HG02798 (cell line): ENCODE measurements at regions not wholly inside any gene's neighbourhood (a gene's known extent, or its start where the extent isn't known, plus 50 kb on each side); places are given as distances from the start of the nearest gene placed in this dataset.

ENCODE experiments used
- ATAC-seq: cut with Tn5 transposase; IDR thresholded peaks from one replicate; pipeline ENCODE4 v1.9.1; 2021; ENCODE audit warnings: mild to moderate bottlenecking; ENCODE audit not compliant: unreplicated experiment, poor library complexity

DNA sequence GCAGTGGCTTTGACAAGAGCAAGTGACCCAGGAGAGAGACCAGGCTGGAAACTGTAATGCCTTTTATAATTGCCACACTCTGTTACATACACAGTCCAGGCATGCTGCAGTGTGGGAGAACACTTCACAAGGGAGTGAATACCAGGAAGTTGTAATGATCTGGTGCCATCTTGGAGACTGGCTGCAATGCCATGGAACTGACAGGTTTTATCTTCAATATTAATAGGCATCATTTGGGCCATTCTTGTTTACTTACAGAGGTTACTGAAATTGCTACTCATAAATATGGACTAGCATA, 274.3 kb downstream of the AUH start:
- ATAC-seq, result no peak

DNA sequence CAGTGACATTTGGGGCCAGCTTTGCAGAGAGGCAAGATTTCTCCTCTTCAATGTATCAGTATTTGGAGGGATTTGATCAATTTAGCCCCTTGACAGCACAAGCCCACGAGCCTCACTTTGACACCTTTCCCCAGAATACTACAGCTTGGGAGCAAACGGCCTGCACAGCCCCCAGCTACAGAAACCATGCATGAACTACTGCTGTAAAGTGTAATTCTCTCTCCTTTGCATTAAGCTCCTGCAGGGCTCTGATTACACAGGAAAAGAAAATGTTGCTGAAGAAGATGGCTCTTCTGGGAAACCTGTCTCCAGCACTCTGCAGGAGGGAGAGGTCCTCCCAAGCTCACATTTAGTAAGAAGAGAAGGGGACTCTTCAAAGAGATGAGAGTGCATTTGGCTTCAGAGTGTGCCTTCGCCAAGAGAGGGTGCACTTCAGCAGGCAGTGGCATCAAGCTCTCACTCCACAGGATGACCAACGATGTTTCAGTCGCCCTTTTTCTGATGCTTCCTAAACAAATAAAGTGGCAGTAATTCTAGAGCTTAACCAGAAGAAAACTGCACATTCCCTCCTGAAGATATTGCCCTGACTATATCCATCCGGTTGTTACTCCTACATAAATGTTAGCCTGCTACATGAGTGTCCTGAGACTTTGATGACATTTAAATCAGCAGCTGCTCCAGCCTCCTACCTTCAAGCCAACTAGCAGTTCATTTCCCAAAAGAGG, 272.2 kb downstream of the AUH start:
- ATAC-seq, result no peak

DNA sequence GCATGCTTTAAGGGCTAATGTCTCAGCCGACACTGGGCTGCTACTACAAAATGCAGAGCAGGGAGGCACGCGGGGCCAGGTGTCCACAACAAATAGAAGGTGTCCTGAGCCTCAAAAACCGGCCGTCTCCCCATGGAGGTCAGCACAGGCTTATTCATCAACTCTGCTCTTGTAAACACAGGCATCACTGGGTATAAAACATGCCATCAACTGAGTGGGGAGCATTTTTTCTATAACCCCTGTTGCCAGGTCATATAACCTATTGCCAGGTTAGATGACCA, 271.6 kb downstream of the AUH start:
- no peak for ATAC-seq

DNA sequence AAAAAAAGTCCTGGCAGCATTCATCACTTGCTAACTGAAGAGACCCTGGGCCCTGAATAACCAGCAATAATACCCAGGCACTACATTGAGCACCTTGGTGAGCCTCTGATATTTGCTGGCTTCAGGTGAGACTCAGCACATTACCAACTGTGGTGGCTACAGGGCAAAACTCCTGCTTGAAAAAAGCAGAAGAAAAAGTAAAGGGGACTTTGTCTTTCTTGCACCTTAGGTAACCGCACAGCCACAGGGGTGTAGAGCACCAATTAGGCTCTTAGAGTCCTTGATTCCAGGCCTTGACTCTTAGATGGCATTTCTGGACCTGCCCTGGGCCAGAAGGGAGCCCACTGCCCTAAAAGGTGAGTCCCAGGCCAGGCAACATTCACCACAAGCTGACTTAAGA, 269.5 kb downstream of the AUH start:
- no peak for ATAC-seq

DNA sequence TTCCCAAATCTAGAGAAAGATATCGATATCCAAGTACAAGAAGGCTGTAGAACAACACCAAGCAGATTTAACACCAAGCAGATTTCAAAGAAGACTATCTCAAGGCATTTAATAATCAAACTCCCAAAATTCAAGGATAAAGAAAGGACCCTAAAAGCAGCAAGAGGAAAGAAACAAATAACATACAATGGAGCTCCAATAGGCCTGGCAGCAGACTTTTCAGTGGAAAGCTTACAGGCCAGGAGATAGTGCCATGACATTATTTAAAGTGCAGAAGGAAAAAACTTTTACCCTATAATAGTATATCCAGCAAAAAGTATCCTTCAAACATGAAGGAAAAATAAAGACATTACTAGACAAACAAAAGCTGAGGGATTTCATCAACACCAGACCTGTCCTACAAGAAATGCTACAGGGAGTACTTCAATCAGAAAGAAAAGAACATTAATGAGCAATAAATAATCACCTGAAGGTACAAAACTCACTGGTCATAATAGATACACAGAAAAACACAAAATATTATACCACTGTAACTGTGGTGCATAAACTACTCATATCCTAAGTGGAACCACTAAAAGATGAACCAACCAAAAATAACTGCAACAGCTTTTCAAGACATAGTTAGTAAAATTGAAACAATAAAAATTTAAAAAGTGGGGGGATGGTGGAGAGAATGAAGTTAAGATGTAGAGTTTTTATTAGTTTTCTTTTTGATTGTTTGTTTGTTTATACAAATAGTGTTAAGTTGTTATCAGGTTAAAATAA, 267.2 kb downstream of the AUH start:
- no peak for ATAC-seq

DNA sequence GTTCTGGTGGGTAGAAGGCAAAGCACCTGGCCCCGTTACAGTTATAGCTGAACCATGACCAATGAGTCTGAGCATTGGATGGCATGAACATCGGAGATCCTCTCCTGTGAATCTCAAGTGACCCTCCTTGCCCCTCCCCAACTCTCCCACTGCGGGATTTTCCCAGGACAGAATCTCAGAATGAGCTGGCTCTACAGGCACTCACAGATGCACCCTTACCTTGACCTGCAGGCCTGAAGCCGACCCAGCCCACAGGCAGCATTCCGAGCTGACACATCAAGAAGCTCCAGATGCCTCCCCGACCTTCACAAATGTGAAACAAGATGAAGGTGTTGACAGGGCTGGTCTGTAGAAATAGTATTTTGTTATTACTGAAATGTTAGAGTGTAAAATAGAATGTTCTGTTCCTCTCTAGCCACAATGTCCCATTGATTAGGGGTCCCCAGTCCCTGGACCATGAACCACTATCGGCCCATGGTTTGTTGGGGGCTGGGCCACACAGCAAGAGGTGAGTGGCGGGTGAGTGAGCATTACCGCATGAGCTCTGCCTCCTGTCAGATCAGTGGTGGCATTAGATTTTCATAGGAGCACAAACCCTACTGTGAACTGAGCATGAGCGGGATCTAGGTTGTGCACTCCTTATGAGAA, 263.4 kb downstream of the AUH start:
- ATAC-seq, result no peak

DNA sequence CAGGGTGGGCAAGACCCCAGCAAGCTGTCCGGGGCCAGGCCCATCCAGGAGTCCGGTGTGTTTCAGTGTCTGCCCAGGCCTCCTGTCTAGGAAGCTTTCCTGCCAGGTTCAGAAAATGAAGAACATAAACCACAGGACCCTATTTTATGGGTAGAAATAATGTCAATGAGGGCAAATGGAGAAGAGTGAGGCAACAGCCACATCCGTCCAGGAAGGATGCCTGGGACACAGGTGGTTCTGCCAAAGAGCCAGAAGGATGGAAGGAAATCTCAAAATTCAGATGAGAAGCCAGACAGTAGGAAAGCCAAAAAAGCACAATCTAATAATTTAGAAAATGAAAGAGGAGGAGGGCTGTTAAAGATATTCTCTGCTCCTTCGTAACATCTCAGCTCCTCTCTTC, 262.3 kb downstream of the AUH start:
- ATAC-seq, result no peak

DNA sequence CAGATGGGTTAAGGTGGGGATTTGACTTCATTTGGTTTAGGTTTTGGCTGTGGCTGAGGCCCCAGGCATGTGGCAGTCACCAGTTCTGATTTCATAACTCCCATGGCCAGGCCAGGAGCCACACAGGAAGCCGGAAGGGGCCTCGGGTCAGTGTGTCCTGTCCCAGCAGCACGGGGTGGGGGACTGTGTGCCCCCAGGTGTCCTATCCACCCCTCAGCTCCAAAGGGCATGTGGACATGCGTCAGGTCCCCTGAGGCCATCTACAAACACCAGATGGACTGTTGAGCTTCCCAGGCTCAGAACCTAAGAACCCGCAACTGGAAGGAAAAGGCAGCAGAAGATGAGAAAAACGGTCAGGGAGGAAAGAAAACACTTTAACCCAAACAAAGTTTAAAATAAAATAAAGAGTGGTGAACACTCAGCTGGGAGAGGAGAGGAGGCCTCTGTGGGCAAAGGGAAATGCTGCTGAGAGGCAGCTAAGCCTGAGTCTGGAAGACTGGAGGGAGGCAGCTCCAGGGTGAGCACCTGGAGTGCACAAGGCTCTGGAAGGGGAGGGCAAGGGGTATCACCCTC, 260.8 kb downstream of the AUH start:
- ATAC-seq, result no peak

DNA sequence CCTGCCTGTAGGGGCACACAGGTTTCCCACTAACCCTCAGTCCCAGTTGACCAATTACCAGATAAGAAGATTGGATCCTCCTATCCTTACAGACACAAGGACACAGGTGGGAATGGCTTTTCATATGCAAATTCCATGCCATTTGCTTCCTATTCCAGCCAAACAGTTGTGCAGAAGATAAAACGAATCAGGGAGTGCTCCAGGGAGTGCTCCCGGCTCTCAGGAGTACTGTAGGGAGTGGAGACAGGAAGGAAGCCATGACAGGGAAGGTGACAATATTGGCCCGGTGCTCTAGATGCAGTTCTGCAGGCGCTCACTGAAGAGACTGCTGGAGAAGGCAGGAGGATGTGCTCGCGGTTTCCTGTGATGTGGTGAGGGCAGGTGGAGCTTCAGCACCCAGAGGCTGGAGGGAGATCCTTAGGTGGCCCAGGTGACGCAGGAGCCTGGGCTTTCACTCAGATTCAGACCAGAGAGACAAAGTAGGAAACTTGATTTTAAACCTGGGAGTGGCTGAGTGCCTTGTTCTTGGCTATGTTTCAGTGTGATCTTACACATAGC, 260.0 kb downstream of the AUH start:
- no peak for ATAC-seq

DNA sequence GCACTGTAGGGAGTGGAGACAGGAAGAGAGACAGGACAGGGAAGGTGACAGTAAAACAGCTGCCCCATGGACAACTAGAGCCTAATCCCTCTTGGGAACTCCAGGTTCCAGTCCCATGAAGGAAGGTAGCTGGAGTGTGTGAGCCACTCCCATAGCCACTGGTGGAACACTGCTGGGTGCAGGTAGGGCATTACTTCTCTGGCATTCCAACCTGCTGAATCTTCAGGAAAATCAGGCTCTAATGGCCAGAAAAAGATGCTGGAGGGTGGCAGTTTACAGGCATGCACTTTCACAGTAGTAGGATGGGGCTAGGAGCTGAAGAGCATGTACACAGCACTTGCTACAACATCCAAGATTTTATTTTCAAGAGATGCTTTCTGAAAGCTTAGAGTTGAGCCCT, 259.4 kb downstream of the AUH start:
- ATAC-seq, result no peak

DNA sequence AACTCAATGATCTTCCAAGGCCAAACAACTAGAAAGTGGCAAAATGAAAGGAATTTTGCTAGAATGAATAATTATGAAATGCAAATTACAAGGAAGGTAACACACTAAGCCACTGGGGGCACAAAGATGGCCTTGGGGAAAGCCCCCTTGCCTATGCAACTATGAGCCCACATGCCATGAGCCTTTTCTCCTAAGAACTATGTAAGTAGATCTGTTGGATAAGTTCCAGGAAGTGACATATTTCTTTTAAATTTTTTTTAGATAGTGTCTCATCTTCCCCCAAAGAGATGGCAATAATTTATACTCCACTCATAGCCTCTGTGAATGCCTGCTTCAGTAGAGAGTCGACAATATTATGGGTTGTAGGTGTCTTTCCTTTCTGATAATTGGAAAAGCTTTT, 257.8 kb downstream of the AUH start:
- ATAC-seq, result no peak

DNA sequence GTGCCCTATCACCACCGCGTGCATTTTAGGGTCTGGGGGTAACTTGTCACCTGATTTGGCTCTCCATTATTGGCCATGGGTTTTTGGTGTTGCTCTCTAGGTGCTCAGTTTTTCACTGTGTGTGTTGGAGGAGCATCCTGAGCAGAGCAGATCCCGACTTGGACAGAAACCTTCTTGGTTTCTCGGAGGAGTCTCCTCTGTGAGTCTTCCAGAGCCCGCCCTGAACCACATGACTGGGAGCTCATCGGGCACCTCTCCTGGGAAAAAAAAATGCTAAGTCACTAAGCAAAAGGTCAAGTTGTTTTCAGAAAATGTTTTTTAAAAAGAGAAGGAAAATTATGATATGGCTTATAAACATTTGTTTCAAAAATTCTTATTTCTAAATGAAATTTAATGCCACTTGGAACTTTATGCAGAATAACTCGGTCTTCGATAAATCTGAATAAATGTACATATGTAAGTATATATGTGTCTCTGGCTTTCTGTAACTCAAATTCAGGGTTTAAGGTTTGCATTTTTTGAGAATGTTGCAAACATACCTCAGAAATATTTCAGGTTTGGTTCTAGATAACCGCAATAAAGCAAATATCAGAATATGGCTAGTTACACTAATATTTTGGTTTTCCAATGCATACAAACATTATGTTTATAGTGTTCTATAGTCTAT, 255.2 kb downstream of the AUH start:
- ATAC-seq, result no peak

DNA sequence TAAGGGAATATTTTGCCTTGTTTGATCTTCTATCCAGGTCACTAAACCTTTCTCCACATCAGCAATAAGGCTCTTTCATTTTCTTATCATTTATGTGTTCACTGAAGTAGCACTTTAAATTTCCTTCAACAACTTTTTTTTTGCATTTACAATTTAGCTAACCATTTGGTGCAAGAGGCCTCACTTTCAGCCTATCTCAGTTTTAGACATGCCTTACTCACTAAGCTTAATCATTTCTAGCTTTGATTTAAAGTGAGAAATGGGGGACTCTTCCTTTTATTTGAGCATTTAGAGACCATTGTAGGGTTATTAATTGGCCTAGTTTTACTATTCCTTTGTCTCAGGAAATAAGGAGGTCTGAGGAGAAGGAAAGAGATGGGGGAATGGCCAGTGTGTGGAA, 250.5 kb downstream of the AUH start:
- ATAC-seq, result no peak

DNA sequence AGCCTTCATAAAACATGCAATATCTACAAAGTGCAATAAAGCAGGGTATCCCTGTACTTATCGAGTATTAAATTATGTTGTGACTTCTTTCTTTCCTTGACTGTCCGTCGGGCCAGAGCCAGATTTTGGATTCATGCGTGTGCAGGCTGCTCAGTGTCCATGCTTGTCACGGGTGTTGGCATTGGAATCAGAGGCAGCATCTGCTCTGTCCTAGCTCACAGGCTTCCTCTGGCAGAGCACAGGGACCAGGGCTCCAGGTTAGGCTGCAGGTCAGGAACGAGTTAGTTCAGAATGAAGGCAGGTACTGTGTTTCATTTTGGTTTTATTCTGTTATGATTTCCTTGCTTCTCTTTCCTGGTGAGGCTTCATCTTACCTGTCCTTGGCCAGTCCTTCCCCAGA, 249.8 kb downstream of the AUH start:
- ATAC-seq, result no peak

DNA sequence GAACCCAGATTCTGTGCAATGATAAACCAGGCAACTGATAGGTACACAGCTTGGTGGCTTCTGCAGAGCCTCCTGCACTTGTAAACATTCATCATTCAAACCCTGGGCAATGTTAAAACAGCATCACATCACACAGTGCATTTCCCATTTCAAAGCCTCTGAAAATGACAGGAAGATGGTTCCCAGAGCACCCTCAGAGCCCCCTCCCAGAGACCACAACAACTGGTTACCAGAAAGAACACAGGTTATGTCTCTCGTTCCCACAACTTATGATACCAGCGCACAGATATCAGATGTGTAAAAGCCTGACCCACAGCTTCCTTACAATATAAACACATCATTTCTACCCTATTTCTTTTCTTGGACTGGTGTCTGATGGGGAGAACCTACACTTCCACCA, 248.7 kb downstream of the AUH start:
- ATAC-seq, result no peak

DNA sequence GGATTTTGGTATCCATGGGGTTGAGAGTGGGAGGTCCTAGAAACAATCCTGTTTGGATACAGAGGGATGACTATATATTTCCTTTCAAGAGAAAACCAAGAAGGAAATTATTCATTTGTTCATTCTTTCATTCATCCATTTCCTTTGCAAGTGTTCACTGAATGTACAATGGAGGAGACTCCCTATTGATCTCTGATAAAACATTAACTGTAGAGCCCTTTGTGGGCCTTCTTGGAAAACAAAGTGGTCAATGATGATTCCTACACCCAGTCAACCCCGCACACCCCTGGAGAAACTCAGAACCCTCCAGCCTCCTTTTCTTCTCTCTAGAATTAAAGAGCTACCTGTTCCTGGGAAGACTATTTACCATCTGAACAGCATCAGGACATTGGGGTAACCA, 247.3 kb downstream of the AUH start:
- ATAC-seq, result no peak

DNA sequence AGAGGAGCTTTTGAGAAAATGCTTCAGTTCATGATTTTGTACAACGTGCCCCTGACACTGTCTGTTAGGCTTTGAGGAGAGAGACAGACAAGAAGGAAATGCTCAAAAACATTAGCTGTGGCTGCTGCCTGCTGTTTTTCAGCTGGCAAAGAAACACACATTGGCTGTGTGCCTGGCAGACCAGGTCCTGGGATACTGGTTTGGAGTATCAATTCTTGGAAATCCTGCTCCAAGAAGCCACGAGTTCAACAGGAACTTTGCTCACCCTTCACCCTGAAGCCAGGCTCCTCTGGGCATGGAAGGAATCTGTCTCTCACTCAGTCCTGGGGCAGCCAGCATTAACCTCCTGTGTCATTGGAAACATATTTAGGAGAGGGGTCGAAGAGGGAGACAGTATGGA, 245.5 kb downstream of the AUH start:
- ATAC-seq, result no peak

DNA sequence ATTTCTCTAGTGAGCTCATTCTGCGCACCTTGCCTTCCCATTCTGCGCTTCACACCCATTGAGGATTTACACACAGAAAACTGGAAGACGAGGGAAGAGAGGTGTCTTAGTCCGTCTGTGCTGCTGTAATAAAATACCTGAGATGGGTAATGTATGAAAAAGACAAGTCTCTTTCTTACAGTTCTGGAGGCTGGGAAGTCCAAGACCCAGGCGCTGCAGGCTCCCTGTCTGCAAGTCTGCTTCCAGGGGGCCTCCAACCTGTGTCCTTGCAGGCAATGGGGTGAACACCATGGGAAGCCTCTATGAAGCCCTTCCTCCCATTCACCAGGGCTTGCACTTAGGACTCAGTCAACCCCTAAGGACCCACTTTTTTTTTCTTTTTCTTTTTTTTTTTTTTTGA, 245.0 kb downstream of the AUH start:
- ATAC-seq, result no peak

DNA sequence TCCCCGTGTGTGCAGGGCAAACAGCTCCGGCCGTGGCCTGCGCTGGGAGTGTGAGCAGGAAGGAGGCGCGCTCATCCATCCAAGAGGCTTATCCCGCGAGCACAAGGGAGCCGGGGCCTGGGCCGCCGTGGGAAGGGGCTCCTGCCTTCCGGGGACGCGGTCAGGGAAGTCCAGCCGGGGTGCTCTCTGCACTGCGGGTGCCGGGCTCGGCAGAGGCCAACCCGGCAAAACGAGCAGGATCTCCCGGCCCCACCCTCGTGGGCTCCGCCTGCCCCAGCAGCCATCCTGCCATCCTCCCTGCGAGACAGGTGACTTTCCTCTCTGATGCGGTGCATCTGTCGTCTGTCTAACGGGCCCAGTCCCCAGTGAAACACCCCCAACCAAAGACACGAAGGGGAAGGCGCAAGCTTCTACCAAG, 244.2 kb downstream of the AUH start:
- ATAC-seq, result no peak

DNA sequence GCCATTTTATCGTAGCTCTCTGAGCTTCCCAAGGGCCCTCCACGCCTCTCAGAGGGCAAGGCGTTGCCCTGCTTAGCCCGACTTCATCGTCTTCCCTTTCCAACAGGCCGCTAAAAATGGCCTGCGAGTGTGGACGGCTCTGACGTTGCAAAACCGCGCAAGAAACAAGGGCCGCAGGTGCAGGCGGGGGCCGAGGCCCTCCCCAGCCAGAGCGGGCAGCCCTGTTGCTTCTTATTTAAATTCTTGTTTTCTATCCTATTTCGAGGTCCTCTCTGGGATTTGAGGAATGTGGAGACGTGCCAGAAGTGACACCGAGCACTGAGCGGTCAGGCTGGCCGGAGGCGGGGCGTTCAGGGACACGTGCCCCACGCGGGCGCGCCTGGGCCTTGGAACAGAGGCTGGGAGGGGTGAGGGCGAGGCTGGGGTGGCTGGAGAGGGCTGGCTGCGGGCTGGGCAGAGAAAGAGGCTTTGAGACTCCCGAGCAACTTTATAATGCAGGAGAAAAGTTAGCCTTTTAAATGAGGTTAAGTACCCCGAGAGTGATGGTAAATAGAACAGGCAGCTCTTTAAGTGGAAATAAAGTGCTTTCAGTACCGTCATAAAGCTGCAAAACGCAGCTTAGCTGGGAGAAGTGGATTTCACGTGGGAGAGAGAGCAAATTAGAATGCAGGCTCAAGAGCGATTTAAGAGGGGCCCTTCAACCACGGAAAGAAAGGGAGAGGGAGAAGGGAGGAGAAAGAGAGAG, 243.6 kb downstream of the AUH start:
- no peak for ATAC-seq
